ENCODE measurements at regions not wholly inside any gene's neighbourhood (a gene's known extent, or its start where the extent isn't known, plus 50 kb on each side); places are given as distances from the start of the nearest gene placed in this dataset.

DNA sequence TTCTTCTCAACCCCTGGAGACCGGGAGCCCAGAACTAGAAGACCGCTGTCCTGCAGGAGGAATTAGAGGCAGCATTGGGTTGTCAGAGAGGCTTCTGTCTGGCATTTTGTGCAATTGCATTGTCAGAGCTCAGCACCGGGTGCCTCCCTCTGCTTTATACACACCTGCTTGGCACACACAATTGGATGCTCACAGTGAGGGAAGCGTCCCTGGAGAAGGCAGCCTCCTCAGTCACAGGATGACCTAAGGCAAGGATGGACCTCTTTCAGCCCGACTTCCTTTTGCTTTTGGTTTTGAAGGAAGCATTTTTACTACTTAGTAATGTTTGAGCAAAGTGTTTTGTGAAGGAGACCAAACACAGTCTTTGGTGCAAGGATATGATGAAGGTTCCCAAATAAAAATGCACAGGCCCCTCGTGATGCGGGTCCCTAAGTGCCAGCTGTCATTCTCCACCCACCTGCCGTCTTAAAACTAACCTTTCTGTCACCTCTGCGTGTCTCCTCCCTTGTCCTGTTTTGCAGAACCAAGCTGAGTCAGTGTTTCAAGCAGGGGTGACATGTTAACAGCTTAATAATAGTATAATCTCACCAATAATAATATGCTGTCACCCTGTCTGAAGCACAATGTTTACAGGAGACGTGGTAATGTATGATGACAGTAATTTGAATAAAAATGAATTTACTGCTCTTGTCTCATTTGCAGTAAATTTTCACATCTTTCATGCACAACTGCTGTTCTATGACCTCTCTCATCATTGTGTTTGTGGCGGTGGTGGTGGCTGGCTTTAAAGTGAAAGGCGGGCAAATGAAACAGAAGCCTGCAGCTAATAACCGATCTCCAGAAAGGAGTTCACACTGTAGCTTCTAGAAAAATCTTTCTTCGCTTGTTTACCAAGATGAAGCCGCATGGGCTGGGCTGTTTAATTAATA, 430.2 kb upstream of the MKI67 start:
- no peak for DNase-seq (ENCODE audit: low read depth in 2 of 2)

DNA sequence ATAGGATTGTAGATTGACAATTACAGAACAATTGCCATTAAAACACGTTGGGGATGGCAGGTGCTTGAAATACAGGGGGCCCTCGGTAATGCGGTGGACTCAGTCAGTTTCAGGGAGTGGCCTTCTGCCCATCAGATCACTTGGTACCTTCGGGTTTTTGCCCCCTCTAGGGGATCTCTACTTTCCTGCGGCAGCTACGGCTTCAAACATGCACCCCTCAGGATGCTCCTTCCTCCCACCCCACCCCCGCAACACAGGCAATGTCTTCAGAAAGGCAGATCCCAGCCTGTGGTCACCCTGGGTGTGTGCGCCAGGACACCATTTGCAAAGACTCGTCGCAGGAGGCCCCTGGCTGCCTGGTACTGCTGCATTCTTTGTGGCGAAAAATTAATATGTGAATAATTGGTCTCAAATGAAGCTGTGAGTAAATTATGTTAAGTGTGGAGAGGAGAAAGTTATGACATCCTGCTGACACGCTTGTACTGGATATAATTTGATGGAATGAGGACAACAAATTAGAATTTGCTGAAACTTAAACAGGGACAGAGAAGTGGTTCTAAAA, 431.0 kb upstream of the MKI67 start:
- DNase-seq (ENCODE audit: low read depth in 2 of 2) = no peak

DNA sequence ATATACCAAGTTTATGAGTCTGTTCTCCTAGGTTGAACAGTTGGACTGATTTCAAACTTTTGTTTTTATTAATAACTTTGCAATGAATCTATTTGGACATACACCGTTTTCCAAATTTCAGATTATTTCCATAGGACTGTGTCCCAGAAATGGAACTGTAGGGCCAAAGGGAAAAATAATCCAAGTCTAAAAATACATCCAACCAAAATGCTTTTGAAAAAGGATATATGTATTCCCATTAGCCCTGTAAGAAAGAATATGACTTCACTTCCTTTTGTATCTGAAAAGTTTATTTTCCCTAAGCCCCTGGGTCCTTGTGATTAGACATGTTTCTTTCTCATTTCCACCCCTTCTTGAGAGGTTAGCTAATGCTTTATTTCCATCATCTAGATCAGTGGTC, 434.2 kb upstream of the MKI67 start:
- no peak for DNase-seq (ENCODE audit: low read depth in 2 of 2)

DNA sequence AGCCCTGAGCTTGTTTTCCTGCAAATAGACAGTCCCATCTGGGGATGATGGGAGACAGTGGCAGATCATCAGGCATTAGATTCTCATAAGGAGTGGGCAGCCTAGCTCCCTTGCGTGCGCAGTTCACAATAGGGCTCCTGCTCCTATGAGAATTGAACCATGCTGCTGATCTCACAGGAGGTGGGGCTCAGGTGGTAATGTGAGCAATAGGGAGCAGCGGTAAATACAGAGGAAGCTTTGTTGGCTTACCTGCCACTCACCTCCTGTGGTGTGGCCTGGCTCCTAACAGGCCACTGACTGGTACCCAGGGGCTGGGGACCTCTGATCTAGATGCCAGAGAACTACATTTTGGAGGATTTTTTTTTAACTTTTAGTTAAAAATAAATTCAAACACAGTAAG, 434.8 kb upstream of the MKI67 start:
- no peak for DNase-seq (ENCODE audit: low read depth in 2 of 2)

DNA sequence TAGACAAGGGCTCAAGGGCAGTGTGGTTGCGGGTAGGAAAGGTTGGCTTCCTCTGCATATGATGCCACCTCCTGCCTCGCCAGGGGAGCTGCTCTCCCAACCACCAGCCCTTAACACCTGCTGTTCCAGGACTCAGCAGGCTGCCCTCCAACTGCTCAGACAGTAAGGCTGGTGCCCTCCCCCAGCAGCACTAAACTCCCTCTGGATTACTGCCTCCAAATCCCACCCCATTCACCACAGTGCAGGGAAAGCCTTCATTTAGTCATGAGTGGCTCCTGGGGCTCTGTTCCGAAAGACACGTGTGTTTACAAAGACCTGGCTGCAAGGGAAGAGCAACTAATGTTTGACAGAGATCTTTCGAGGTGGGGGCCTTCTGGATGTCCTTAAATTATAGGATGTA, 437.2 kb upstream of the MKI67 start:
- no peak for DNase-seq (ENCODE audit: low read depth in 2 of 2)

DNA sequence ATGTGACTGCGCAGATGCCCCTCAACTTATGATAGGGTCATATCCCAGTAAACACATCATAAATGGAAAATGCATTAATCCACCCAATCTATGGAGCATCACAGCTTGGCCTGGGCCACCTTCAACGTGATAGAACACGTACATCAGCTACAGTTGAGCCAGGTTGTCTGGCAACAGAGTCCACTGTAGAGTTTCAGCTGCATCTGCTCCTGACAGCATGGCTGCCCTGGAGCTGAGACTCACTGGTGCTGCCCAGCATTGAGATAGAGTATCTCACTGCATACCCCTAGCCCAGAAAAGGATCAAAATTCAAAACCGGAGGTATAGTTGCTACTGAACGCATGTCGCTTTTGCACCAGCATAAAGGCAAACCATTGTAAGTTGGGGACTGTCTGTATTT, 437.7 kb upstream of the MKI67 start:
- DNase-seq (ENCODE audit: low read depth in 2 of 2) = no peak

DNA sequence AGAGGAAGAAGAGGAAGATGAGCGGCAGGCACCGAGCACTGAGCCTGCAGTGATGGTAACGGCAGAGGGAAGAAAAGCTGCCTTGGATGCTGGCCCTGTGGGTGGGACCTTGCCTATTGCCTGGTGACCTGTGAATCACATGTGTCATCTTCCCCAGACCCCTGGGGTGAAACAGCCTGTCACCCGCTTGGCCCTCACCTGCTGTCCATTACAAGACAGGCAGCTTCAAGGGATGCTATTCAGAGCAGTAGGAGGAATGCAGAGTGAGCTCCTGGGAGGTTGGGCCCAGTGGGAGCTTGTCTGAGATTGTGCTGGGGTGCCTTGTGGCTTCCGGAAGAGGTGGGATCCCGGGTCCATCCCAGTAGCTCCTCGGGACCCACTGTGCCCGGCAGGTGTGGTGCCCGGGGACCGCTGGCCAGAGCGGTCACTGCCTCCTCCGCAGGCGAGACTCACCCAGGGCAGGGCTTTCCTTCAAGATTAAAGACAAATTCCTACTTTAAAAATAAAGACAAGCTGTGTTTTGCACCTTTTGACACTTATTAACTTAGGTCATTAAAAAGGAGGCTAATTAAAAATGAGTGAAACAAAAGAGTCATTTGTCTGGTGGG, 440.2 kb upstream of the MKI67 start:
- DNase-seq (ENCODE audit: low read depth in 2 of 2) = no peak

DNA sequence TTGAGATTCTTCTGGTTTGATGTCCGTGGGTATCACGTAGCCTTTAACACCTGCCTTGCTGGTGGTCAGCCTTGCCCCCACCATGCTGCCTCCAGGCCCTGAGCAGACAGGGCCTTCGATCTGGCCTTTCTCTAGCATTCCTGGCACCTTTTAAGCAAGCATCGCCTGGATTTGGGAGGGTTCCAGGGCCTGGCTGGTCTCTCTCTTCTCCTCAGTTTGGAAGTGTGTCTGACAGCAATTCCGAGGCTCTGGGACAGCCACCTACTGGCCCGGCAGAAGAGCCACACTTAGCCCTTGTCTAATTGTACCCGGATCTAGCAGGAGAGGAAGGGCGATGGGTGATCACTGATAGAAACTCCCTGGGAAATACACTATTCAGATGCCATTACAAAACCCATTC, 441.3 kb upstream of the MKI67 start:
- no peak for DNase-seq (ENCODE audit: low read depth in 2 of 2)

DNA sequence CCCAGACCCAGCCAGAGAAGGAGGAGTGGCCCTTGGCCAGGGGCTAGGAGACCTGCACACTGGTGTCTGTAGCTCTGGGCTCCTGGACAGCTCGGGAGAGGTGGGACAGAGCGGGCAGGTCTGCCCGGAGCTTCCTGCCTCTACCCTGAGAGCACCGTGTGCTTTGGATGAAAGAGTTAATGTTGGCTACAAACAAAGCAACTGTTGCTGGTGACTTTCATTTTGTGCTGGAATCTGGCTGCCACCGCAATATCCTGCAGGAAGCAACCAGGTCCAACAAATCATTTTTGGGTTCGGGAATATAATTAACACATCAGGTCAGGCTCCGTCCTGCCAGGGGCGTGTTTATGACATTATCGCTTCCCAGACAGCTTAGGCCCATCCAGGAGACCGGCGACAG, 441.8 kb upstream of the MKI67 start:
- no peak for DNase-seq (ENCODE audit: low read depth in 2 of 2)

DNA sequence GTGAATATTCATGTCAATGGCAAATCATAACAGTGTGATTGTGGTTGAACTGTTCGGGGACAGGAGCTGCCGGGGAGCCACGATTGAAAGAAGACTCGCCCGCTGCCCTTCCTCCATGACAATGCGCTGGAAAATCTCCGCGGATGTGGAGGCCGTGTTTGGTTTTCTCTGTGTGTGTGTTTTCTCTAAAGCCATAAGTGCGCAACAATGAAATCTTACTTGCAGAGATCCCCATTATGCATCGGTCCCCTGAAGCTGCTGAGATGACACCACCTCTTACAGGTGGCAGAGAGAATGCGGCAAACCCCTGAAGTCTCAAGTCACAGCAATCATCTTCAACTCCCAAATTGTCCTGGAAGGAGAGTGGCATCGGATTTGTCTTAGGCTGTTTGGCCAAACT, 442.3 kb upstream of the MKI67 start:
- no peak for DNase-seq (ENCODE audit: low read depth in 2 of 2)

DNA sequence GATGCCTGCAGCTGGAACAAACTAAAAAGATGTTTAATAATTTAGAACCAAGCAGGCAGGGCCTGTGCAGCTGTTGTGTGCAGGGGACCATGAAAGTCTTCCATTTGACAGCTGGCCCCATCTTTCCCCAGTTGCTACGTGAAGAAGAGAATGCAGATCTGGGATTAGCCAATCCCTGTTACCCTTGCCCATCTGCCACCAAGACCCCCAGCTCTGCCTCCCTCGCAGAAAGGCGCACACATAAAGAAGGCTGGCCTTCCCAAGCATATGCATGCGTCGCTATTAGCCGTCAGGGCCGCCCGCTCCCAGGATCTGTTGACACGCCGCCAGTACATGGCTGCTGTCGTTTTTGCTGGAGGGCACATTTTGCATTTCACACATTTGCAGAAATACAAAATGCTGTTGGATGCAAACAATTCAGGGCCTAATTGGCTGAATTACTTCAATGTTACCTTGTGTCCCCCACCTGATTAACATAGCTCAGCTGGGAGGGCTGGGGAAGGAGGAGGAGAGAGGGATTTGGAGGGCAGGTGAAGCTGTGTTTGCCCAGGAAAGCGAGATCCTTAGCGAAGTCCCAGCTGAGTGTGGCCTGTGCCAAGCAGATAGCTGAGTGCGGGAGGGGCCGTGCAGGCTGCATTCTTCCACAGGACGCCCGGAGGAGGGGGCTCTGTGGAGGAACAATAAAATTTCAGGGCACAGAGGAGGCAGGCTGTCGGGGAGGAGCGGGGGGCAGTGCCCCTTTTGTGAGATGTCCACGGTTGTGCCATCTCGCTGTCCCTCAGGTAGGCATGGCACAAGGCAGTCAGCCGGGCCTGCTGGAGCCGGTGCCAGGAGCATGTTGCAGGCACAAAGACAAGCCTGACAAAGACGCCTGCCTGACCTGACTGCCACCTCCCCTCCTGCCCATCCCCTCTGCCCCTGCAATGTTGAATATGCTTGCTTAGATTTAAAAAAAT, 443.0 kb upstream of the MKI67 start:
- DNase-seq (ENCODE audit: low read depth in 2 of 2) = no peak

DNA sequence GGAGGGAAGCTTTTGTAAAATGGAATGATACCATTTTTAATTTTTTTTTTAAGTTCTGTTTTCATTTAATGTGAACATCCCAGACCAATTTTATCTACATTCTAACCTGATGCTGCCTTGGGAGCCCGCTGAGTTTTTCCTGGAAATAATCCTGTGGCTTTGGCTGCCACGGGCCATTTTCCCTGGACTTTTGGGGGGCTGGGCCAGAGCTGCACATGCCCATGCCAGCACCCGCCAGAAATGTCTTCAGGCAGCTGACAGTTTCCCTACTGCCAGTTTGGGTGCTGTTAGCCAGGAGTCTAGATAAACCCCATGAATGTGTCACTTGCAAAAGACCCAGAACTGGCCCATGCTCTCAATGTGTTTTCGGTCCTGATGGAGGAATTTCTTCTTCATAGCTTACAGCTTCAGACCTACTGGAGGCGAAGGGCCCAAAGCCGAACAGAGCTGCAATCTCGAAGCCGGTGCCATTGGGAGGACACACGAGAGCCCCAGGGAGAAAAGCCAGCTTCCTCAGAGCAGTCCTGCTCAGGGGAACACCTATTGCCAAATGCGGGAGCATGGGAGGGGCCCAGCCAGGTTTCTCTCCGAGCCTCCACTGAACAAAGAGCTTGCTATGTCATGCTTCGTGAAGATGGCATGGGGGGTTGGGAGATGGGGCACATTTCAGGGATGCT, 444.2 kb upstream of the MKI67 start:
- DNase-seq (ENCODE audit: low read depth in 2 of 2) = no peak

DNA sequence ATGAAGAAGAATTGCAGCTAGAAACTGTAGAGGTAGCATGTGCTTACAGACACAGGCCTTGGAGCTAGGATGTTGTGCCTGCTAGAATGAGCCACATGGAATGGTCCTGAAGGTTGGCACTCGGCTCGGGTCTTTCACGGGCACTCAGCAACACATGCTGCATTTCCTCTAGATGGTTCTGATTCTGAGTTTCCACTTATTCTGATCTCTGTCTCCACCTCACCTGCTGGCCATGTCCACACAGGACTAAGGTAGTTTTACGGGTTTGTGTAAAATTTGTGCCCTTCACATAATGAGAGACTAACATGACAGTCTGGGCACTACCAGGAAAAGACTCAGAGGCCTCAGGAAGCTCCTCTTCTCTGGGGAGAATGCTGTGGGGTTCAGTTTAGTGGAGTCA, 444.8 kb upstream of the MKI67 start:
- no peak for DNase-seq (ENCODE audit: low read depth in 2 of 2)

DNA sequence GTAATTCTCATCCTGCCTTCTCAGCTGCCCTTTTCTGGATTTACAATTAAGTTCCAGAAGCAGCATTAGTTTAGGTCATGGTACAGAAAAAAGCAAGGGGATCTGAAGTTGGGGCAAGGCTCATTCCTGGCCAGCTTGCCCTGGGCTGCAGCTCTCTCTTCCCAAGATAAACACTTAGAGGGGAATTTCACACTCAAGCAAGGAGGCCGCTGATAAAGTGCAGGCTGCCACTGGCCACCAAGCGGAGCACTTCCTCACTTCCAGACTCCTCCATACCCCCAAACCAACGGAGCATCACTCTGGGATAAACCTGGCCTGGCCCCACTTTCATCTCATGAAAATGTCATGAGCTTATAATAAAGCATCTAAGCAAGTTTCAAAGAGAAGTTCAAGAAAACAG, 445.5 kb upstream of the MKI67 start:
- no peak for DNase-seq (ENCODE audit: low read depth in 2 of 2)

DNA sequence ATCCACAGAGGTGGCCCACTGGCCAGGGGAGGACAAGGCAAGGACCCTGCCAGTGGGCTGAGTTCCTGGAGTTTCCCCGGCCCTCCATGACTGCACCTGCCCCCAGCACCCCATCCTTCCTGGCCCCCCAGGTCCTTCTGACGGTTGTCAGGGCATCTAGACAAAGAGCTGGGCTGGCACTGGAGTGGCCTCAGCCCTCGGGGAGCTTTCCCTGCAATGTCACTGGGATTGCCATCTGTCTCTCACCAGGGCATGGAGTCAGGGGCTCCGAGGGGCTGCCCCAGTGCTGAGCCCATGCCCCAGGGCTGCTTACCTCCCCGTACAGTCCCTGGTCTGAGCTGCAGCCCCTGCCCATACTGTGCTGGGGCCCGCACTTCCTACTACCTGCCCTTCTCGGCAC, 446.5 kb upstream of the MKI67 start:
- DNase-seq (ENCODE audit: low read depth in 2 of 2) = no peak

DNA sequence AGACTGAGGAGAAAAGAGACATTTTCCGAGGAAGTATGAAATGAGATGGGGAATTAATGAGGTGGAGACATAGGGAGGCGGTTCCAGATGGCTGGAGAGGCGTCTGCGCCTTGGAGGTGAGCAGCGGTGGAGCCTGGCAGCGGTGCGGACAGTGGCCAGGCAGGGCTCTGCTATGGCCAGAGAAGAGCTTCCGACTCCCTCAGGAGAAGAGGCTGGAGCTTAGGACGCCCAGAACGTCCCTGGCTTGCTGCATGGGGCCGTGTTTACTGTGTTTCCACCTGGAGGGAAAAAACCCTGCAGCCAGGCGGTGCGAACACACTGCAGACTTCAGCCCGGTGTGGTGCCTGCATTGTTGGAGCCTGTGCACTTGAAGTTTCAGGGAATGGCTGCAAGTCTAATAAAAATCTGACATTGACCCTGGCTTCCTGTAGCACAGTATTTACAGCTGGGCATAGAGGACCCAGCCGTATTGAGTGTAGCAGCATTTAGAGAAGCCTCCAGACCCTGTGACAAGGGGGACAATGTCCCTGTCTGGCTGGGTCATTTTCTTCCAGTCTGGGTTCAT, 447.1 kb upstream of the MKI67 start:
- no peak for DNase-seq (ENCODE audit: low read depth in 2 of 2)

DNA sequence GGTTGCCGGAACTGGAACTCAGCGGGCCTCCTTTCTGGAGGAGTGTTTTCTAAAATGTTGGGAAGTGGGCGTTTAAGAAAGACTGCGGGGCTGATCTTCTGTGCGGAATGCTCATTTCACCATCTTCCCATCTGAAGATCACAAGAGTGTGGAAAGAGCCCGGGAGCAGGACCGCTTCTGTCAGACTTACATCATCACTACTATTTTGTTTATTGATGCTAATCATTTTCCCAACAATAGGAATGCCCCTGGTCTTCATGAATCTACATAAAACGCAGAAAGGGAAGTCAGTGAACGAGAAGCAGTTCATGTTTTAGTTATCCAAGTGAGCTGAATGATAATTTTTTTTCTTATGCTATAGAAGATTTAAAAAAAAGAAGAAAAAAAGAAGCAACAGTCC, 447.8 kb upstream of the MKI67 start:
- no peak for DNase-seq (ENCODE audit: low read depth in 2 of 2)

DNA sequence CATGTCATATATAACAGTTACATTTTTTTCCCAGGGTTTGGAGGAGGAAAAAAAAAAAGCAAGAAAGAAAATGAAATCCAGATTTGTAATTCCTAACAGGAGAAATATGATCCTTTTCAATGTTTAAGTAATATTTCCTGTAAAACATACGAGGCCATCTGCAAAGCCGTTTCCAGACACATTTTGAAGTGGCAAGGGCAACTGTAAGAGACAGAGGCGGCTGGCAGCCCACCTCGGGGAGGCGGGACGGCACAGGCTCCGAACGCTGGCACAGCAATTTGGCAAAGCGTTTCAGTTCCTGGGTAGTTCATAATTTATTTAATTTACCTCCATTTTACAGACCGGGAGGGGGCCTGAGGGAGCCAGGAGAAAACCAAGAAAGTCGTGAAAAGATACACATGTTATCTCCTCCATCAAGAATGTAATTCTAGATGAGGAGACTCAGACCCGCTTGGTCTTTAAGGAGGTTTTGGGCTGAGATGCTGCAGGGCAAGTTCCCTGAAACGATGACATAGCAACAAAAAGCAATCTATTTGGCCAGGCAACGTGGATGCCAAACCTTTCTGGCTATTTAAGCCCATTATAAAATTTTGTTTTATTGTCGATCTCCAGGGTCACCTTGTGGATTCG, 448.5 kb upstream of the MKI67 start:
- no peak for DNase-seq (ENCODE audit: low read depth in 2 of 2)

DNA sequence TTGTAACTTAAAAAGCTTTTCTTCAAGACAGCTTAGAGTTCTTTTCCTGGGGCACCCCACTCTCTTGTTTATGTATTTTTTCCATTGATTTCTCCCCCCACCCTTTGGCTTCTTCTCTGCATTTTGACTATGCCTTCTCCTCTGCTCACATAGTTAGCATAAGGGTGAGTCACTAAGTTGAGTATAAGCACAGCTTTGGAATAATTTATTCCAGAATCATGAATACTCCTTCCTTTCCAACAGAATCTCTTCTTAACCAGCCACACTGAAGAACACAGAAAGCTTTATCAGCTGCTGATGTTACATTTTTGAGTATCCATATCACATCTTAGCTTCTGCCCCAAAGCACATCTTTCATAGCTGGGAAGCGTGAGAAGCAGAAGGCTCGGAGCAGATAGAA, 449.5 kb upstream of the MKI67 start:
- DNase-seq (ENCODE audit: low read depth in 2 of 2) = no peak

DNA sequence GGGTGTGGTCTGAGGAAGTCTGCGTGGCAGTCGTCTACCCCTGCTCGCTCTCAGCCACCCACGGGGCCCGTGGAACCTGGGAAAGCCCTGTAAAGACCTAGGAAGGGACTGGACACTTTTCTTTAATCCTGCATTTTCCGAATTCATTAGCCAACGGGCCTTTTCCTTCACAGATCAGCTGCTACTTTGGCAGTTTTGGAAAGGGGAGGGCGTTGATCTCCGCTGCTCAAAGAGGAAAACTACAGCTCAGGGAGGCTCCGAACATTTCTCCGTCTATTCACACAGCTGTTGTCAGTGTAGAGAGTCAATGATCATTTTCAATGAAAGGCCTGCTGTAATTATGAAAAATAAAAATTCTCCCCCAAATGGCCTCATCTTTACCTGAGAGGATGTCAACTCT, 450.1 kb upstream of the MKI67 start:
- DNase-seq (ENCODE audit: low read depth in 2 of 2) = no peak
